Posterior vena cava (tissue), 2 donors: ENCODE measurements at regions not wholly inside any gene's neighbourhood (a gene's known extent, or its start where the extent isn't known, plus 50 kb on each side); places are given as distances from the start of the nearest gene placed in this dataset.
A peak's percentile ranks its signal among the peaks of the same experiment; 100 is the strongest.
"Not testable (repeated sequence)": the region's sequence is repeated elsewhere in the genome, so short reads cannot be mapped to it uniquely, and the experiment has no call there.

Experiments used
- DNase-seq: peaks from one replicate; pipeline ENCODE4 v3.0.0-alpha.2; 2020; ENCODE audit warnings: low spot score
- intact Hi-C, 2 donors: fragments of 100-400 bp; cut with DNase I; formaldehyde crosslinking; loops; one replicate each; pipeline versions ENCODE4 v1.14.1 to v1.14.2; 2022 to 2023
- donor health status: DM: yes; HTN: yes; CAD: no.
- donor health status: DM: yes; HTN: yes; CAD: no.

DNA sequence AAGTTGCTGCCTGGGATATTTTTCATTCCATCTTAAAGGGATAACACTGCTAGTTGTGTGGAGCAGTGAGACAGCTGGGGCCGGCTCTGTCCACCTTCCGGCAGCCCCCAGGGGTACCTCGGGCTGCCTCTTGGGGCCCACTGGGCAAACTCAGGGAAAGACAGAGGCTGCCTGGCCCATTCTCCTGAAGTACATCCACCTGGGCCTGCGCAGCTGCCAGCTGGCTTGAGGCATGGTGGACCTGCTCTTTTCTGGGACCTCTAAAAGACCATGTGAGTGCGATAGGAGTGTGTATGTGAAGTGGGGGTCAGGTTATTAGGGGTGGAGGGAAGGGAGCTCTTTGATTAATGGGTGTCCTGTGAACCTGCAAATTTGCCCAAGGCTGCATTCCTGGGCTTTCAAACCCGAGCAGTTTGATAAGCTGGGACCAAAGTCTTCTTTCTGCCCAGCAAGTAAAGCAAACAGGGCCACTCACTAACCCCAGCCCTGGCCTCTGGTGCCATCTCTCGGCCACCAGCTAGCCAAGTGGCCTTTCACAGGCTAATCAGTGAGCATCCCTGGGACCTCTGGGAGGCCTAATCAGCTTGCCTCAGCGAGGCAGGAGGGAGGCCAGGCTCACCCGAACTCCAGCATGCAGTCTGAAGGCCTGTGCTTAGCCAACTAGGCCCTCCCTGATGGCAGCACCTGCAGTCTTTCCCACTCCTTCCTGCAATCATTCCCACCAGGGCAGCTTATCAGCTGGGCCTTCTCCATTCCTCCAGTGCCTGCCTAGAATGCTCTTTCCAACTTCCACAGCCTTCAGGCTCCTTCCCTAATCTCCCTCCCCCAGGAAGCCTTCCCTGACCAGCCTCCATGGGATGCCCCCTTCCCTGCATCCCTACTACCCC, 954.7 kb upstream of the ZNF722 start:
- peak; percentile 69 for DNase-seq
- intact Hi-C loops: no loop called here

- intact Hi-C loops: no loop called here
Observed at GRCh38 chr7:63044721-63045120, 953.9 kb upstream of the ZNF722 start.

GRCh38 chr7:63045575-63045974, 953.1 kb upstream of the ZNF722 start:
- no peak for DNase-seq
- intact Hi-C loops: no loop called here

More at GRCh38 chr7:63044721-63045120, 953.9 kb upstream of the ZNF722 start:
- DNase-seq: no peak

DNA sequence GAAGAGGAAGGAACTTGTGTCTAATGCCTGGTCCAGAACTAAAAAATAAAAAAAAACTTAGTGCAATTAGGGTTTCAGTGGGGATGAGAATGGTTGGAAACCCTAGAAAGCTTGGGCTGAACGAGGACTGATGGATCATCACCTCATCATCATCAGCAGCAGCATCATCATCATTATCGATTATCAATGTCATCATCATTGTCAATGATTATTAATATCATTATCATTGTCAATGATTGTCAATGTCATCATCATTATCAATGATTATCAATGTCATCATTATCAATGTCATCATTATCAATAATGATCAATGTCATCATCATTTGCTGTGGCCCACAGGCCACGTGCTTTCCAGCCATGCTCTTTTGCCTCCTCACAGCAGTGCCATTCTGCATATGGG, 952.0 kb upstream of the ZNF722 start:
- no peak for DNase-seq
- intact Hi-C loops: no loop called here

- intact Hi-C loops: no loop called here
- DNase-seq: no peak
Observed at GRCh38 chr7:63047061-63047460, 951.6 kb upstream of the ZNF722 start.

DNA sequence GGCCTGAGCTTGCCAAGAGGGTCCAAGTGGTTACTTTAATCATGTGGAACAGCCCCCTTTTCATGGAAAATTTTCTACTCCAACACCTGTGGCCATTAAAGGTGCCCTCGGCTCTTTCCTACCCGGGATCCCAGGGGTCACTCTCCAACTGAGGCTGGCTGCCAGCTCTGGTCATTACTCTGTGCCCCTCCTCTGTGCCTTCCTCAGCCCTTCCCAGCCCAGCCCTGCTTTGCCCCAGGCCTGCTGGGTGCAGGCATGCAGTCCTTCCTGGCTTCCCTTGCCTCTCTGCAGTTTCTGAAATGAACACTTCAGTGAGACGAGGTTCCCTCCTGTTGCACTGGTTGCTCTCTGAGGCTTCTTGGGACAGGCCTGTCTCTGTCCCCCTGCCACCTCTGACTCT, 951.1 kb upstream of the ZNF722 start:
- DNase-seq: peak; percentile 69
- intact Hi-C loops: no loop called here

- DNase-seq: peak; percentile 66
- intact Hi-C loops: no loop called here
Observed at GRCh38 chr7:63054191-63054661, 944.4 kb upstream of the ZNF722 start.

GRCh38 chr7:63057265-63057664, 941.4 kb upstream of the ZNF722 start:
- intact Hi-C loops: no loop called here
- peak; percentile 24 for DNase-seq

GRCh38 chr7:63060701-63061100, 937.9 kb upstream of the ZNF722 start:
- DNase-seq, intact Hi-C loops: not testable (repeated sequence)

DNA sequence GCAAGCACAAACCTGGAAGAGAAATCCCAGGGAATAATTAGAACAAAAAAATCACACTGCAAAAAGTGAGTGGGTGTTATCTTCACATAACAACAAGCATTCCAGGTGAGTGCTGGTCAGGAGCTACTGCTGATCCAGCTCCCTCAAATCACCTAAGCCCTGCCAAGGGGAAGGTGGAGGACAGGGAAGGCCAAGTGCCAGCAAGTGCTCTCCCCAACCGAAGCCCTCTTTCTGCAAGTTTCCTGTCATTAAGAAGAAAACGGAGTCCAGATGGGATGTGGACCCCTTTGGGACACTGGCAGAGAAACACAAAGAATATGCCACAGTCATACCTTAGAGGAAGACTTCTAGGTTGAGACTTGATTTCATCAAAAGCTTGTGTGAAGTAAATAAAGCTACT, 933.0 kb upstream of the ZNF722 start:
- DNase-seq: no peak

DNA sequence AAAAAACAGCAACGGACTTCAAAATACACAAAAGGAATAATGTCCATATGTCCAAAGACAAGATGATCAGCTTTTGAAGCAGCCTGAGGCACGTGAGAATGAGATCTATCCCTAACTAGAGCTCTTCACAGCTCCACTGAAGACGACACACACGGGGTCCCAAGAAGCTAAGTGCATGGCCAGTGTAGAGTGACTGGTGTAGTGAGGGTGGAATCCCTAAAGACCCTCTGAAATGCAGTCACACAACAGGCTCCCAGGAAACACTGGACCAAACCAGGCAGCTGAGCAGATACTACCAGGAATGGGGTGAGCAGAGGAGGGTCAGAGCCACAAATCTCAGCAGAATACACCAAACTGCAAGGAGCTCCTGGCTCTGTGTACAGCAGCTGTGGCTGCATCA, 932.4 kb upstream of the ZNF722 start:
- intact Hi-C loops, DNase-seq: not testable (repeated sequence)

More for the DNA sequence above, 933.0 kb upstream of the ZNF722 start:
- intact Hi-C loops: no loop called here

DNA sequence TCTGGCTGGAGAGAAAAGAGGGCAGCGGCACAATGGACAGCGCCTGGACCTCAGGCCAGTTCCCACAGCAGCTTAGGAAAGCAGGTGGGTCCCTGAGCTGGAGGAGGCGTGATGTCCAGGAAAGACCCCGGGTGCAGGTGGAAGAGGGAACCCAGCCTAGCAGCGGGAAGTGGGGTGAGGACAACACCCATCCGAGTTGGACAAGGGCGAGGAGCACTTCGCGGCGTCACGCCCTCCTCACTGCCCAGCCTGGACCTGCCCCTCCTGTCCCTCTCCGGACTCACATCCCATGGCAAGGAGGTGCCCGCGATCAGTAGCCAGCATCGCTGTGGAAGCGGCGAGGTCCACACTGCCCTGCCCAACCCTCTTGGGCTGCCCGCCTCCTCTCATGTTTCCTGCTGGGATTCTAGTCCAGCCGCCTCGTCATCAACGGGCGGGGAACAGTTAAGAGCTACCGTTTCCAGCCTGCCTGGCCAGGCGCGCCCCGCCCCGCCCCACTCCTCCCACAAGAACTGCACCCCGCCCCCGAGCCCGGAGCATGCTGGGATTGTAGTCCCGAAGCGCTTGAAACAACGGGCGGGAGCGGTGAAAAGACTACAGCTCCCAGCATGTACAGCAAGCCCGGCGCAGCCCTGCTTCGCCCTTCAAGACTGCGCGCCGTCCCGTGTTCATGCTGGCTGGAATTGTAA, 930.6 kb upstream of the ZNF722 start:
- no peak for DNase-seq
- intact Hi-C loops: no loop called here

- DNase-seq: no peak
- intact Hi-C loops: no loop called here
Observed at GRCh38 chr7:63070696-63071095, 928.0 kb upstream of the ZNF722 start.

DNA sequence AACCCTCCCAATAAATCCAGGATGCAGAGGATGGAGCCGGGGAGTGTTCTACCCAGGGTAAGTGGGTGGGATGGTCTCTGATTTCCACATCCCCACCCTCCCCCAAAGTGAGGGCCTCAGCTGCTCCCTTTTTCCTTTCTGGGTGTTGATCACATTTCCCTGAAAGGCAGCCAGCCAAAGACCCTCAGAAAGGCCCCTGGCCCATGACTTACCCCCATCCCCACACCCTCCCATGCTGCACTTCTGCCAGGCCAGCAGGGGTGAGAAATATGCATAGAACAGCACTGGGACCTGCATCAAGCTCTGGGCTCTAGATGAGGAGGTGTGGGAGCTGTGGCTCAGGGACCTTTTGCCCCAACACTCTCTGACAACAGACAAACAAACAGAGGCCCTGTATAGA, 927.3 kb upstream of the ZNF722 start:
- intact Hi-C loops: no loop called here

DNA sequence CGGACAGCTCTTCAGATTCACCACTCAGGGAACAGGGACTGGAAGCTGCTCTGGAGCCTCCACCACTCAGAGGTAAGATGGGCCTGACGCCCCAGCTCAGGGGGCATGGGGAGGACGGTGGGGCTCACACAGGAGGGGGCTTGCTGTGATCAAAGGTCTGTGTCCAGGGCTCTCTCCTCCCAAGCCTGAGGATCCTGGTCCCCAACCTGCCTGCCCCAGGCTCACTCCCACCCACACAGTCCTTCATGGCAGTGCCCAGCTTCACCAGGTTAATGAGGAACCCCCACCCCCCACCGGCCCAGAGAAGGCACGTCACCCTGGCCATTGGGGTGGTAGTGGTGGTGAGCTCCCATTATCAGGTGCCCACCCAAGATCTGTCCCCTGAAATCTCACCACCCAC, 926.7 kb upstream of the ZNF722 start:
- intact Hi-C loops: no loop called here
- DNase-seq: no peak

More for the DNA sequence above, 927.3 kb upstream of the ZNF722 start:
- DNase-seq: no peak

DNA sequence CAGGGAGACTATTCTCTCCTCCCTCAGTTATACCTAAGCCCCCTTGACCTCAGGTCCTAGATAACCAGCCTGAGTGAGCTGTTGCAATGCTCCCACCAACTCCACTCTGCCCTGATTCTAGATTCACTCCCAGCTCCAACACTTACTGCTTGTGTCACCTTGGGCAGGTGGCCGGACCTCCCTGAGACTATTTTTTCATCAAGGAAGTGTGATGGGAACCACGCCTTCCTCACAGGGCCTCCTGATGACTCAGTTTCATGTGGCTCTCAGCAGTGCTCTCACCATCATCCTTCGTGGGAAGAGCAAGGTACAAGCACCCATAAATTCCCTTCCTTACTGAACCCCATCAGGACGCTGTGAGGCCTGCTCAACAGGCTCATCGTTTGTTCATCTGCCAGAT, 925.8 kb upstream of the ZNF722 start:
- intact Hi-C loops: no loop called here
- no peak for DNase-seq

GRCh38 chr7:63073286-63073685, 925.4 kb upstream of the ZNF722 start:
- intact Hi-C loops: no loop called here

DNA sequence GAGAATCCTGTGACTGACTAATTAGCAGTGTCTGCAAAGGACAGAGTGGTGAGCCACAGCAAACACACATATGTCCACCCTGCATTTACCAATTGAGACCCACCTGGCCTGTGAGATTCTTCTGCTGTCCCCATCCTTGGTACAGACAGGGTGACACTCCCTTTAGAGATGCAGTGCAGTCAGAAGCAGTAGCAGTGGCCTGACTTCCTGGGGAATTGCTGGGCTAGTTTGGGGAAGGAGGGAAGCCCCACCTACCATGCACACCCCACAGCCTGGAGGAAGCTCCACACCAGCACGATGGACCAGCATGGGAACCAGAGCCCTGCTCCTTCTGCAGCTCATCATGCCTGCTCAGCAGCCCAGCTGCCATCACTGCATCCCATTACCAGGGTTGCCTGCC, 924.9 kb upstream of the ZNF722 start:
- no peak for DNase-seq

More at GRCh38 chr7:63073286-63073685, 925.4 kb upstream of the ZNF722 start:
- no peak for DNase-seq

GRCh38 chr7:63077841-63078240, 920.8 kb upstream of the ZNF722 start:
- intact Hi-C loops: no loop called here
- DNase-seq: no peak

More for the DNA sequence above, 924.9 kb upstream of the ZNF722 start:
- intact Hi-C loops: no loop called here

DNA sequence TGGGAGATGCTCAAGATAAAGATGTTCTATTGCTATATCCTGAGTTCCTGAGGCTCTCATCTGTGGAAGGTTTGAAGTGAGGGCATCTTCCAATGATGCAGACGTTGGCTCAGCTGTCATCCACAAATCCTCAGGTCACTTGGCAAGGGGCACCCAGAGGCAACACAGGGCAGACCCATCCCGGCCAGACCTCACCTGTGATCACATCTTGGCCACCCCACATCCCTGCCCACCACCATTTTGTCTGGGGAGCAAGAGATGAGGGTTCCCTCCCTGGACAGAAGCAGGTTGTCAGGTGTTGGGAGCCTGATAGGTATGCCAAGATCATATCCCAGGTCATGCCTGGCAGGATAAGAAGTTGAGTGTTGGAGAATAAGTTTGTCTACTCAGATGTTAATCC, 918.2 kb upstream of the ZNF722 start:
- intact Hi-C loops: loop anchor here in 1 of 2 donors (10.0 kb wide), 1 partner anchor 1204 kb away; no protein-coding TSS in a partner anchor
- no peak for DNase-seq
